Caco-2 (cell line): ENCODE measurements at regions not wholly inside any gene's neighbourhood (a gene's known extent, or its start where the extent isn't known, plus 50 kb on each side); places are given as distances from the start of the nearest gene placed in this dataset.

Experiments used
- BruUV-seq: library from RNA; stranded (reverse); fragments of 400-500 nt; replicated peaks from 2 replicates; lab custom pipeline; 2021; lab: Mats Ljungman, UMichigan
- CTCF ChIA-PET: fragments of 300-600 bp; sonication (Branson Sonifier 250); formaldehyde crosslinking; loops from one replicate; lab custom pipeline; 2022; ENCODE audit warnings: antibody characterized with exemption; lab: Charles Lee
- POLR2A ChIA-PET: fragments of 300-600 bp; sonication (Branson Sonifier 250); formaldehyde crosslinking; loops from one replicate; lab custom pipeline; 2022; ENCODE audit warnings: antibody characterized with exemption; lab: Charles Lee
- DNase-seq, 2 experiments: peaks; one replicate each; pipeline versions ENCODE4 v3.0.0 to v3.0.0-alpha.2; 2020 to 2022
- H3K27me3 ChIP-seq: replicated peaks from 2 replicates; pipeline ENCODE4 v1.6.0; 2011; ENCODE audit warnings: low read length; ENCODE audit not compliant: control insufficient read depth, insufficient read depth
- H3K36me3 ChIP-seq: 2 replicates; pipeline ENCODE4 v1.5.1; 2011; ENCODE audit warnings: low read length; ENCODE audit not compliant: control insufficient read depth, insufficient read depth
- H3K4me1 ChIP-seq: fragments of 250-450 bp; sonication (Bioruptor Pico); 2 replicates; pipeline ENCODE4 v1.5.1; 2020; ENCODE audit warnings: mild to moderate bottlenecking
- H3K4me3 ChIP-seq: 2 replicates; pipeline ENCODE4 v1.5.1; 2011; ENCODE audit warnings: low read depth, mild to moderate bottlenecking, control low read depth, low read length
- H3K9me3 ChIP-seq: fragments of 250-450 bp; sonication (Bioruptor Pico); 2 replicates; pipeline ENCODE4 v1.5.1; 2020; ENCODE audit warnings: mild to moderate bottlenecking, moderate library complexity
- H3K27ac Mint-ChIP-seq: one replicate; pipeline ENCODE4 v1.8.0; 2022; ENCODE audit warnings: mixed read lengths; ENCODE audit not compliant: unreplicated experiment
- H3K27me3 Mint-ChIP-seq: one replicate; pipeline ENCODE4 v1.8.0; 2022; ENCODE audit warnings: mixed read lengths; ENCODE audit not compliant: insufficient read depth, unreplicated experiment
- H3K36me3 Mint-ChIP-seq: one replicate; pipeline ENCODE4 v1.8.0; 2022; ENCODE audit warnings: mild to moderate bottlenecking, mixed read lengths; ENCODE audit not compliant: insufficient read depth, unreplicated experiment
- H3K4me1 Mint-ChIP-seq: one replicate; pipeline ENCODE4 v1.8.0; 2022; ENCODE audit warnings: low read depth, mixed read lengths; ENCODE audit not compliant: unreplicated experiment
- H3K4me3 Mint-ChIP-seq: one replicate; pipeline ENCODE4 v1.8.0; 2022; ENCODE audit warnings: mild to moderate bottlenecking, moderate library complexity, mixed read lengths; ENCODE audit not compliant: unreplicated experiment
- H3K9me3 Mint-ChIP-seq: one replicate; pipeline ENCODE4 v1.8.0; 2022; ENCODE audit warnings: mixed read lengths; ENCODE audit not compliant: unreplicated experiment
- CTCF ChIP-seq, 2 experiments: fragments of 200-600 bp in 1 of 2; IDR thresholded peaks; 1 replicate in 1 of 2; 2 replicates in 1 of 2; pipeline versions ENCODE4 v1.5.1 to v1.8.0; 2011 to 2022; ENCODE audit warnings: antibody characterized with exemption in 1 of 2, control low read depth in 1 of 2, inconsistent platforms in 1 of 2, low read depth in 1 of 2, low read length in 1 of 2, mild to moderate bottlenecking in 1 of 2, moderate library complexity in 1 of 2; ENCODE audit not compliant: insufficient read depth in 1 of 2, severe bottlenecking in 1 of 2, unreplicated experiment in 1 of 2
- intact Hi-C: fragments of 100-400 bp; cut with micrococcal nuclease; formaldehyde crosslinking; loops from one replicate; pipeline ENCODE4 v1.10.0; 2022; ENCODE audit not compliant: unreplicated experiment

- H3K4me1 Mint-ChIP-seq, result peaks cover 52% of the 10 kb centered on the region
- no peaks in the 10 kb centered on the region for H3K9me3 Mint-ChIP-seq
- TF ChIP-seq CTCF (IDR thresholded peaks at IDR 0.05; ENCODE audit: insufficient read depth in 1 of 2, low read depth in 1 of 2, low read length in 1 of 2, severe bottlenecking in 1 of 2, unreplicated experiment in 1 of 2), result no peak
- Histone ChIP-seq H3K27me3 (no peaks in the 10 kb centered on the region), H3K9me3 (no peaks in the 10 kb centered on the region; the same call in 1 of the 2 replicates), H3K36me3 (no peaks in the 10 kb centered on the region), H3K4me3 (no peak overlapping the region), H3K4me1 (peaks cover 42% of the 10 kb centered on the region)
- intact Hi-C loops, result loop anchor here (1.0 to 5.0 kb wide), 8 partner anchors 12 to 257 kb away; no protein-coding TSS in a partner anchor
- TSS peak; percentile 96 for BruUV-seq
- no peaks in the 10 kb centered on the region for H3K27me3 Mint-ChIP-seq
- peak overlapping the region; percentile 92 for H3K27ac Mint-ChIP-seq
- POLR2A ChIA-PET, result interaction anchor here (0.5 kb wide), 1 partner anchor 1180 kb away, joined by 3 read pairs; the partner anchor contains the start of gene SRSF7
- DNase-seq, result peak in 1 of 2 experiments; percentile 69
- H3K36me3 Mint-ChIP-seq, result peaks cover 8% of the 10 kb centered on the region
- CTCF ChIA-PET, result interaction anchor here (0.6 to 1.6 kb wide), 3 partner anchors 19 to 307 kb away, joined by 3 to 8 read pairs (median 3); no protein-coding TSS in a partner anchor
- H3K4me3 Mint-ChIP-seq, result peak overlapping the region; percentile 35
These were observed 100.5 kb downstream of the CDC42EP3 start for GRCh38 chr2:37570773-37571586.

- CTCF ChIA-PET, result no interaction called here
- Histone ChIP-seq H3K9me3 (no peaks in the 10 kb centered on the region), H3K4me3 (no peak overlapping the region), H3K36me3 (no peaks in the 10 kb centered on the region), H3K27me3 (no peaks in the 10 kb centered on the region), H3K4me1 (peaks cover 42% of the 10 kb centered on the region)
- H3K27me3 Mint-ChIP-seq, result no peaks in the 10 kb centered on the region
- intact Hi-C loops, result loop anchor here (2.0 to 5.0 kb wide), 3 partner anchors 41 to 157 kb away; no protein-coding TSS in a partner anchor
- H3K9me3 Mint-ChIP-seq, result no peaks in the 10 kb centered on the region
- H3K27ac Mint-ChIP-seq, result peak overlapping the region; percentile 92
- BruUV-seq, result no TSS peak
- H3K4me3 Mint-ChIP-seq, result peak overlapping the region; percentile 35
- no peak for TF ChIP-seq CTCF (IDR thresholded peaks at IDR 0.05; ENCODE audit: insufficient read depth in 1 of 2, low read depth in 1 of 2, low read length in 1 of 2, severe bottlenecking in 1 of 2, unreplicated experiment in 1 of 2)
- DNase-seq, result no peak
- peaks cover 8% of the 10 kb centered on the region for H3K36me3 Mint-ChIP-seq
- H3K4me1 Mint-ChIP-seq, result peaks cover 52% of the 10 kb centered on the region
- POLR2A ChIA-PET, result no interaction called here
These were observed 99.8 kb downstream of the CDC42EP3 start for GRCh38 chr2:37571587-37572136.
